H1 (cell line): ENCODE measurements at regions not wholly inside any gene's neighbourhood (a gene's known extent, or its start where the extent isn't known, plus 50 kb on each side); places are given as distances from the start of the nearest gene placed in this dataset.
"Not testable (repeated sequence)": the region's sequence is repeated elsewhere in the genome, so short reads cannot be mapped to it uniquely, and the experiment has no call there.

Experiments
- CTCF ChIA-PET: fragments of 300-600 bp; sonication (Branson Sonifier 250); formaldehyde crosslinking; loops from one replicate; lab custom pipeline; 2021; ENCODE audit not compliant: partially characterized antibody; lab: Charles Lee
- POLR2A ChIA-PET: fragments of 300-600 bp; sonication (Branson Sonifier 250); formaldehyde crosslinking; loops from one replicate; lab custom pipeline; 2021; ENCODE audit warnings: inconsistent platforms; ENCODE audit not compliant: partially characterized antibody; lab: Charles Lee
- DNase-seq, 2 experiments: peaks; one replicate each; pipeline versions ENCODE4 v3.0.0 to v3.0.0-alpha.2; 2010 to 2022; ENCODE audit warnings: low spot score in 2 of 2, low read depth in 1 of 2, mixed read lengths in 1 of 2
- FAIRE-seq: peaks from 2 replicates; lab custom pipeline; 2011; peaks lifted over from hg19 to GRCh38; lab: Jason Lieb, UNC
- H2AFZ ChIP-seq: 2 replicates; pipeline ENCODE4 v1.8.1; 2012; ENCODE audit warnings: low read length, inconsistent platforms
- H2AK5ac ChIP-seq: 2 replicates; pipeline ENCODE4 v1.6.1; 2013; ENCODE audit warnings: low read depth, low read length
- H2BK120ac ChIP-seq: replicated peaks from 2 replicates; pipeline ENCODE3; 2013; ENCODE audit warnings: low read depth, low read length, inconsistent platforms
- H2BK12ac ChIP-seq: 2 replicates; pipeline ENCODE4 v1.6.1; 2013; ENCODE audit warnings: low read depth, low read length
- H2BK15ac ChIP-seq: 2 replicates; pipeline ENCODE4 v1.6.1; 2013; ENCODE audit warnings: low read length
- H2BK20ac ChIP-seq: 2 replicates; pipeline ENCODE4 v1.6.1; 2013; ENCODE audit warnings: low read length
- H2BK5ac ChIP-seq: 2 replicates; pipeline ENCODE4 v1.6.1; 2013; ENCODE audit warnings: low read depth, low read length
- H3K14ac ChIP-seq: 2 replicates; pipeline ENCODE4 v1.6.1; 2013; ENCODE audit warnings: inconsistent platforms; ENCODE audit not compliant: insufficient read length
- H3K18ac ChIP-seq: 2 replicates; pipeline ENCODE4 v1.6.1; 2013; ENCODE audit warnings: low read length; ENCODE audit errors: extremely low read depth
- H3K23ac ChIP-seq: 2 replicates; pipeline ENCODE4 v1.6.1; 2013; ENCODE audit warnings: inconsistent platforms; ENCODE audit not compliant: insufficient read length
- H3K23me2 ChIP-seq: 2 replicates; pipeline ENCODE4 v1.6.1; 2013; ENCODE audit warnings: low read depth, low read length
- H3K27ac ChIP-seq: 2 replicates; pipeline ENCODE4 v1.6.1; 2011; ENCODE audit warnings: low read depth, low read length, inconsistent platforms
- H3K27me3 ChIP-seq, 4 experiments: replicated peaks in 1 of 4; 1 replicate in 1 of 4; 2 replicates in 3 of 4; pipeline versions ENCODE4 v1.6.1 to v1.8.1; 2011 to 2013; ENCODE audit warnings: low read length in 3 of 4, mild to moderate bottlenecking in 3 of 4, inconsistent platforms in 2 of 4, mixed read lengths in 2 of 4, moderate library complexity in 1 of 4; ENCODE audit not compliant: control insufficient read depth in 3 of 4, insufficient read depth in 3 of 4; ENCODE audit errors: extremely low read depth in 1 of 4
- H3K36me3 ChIP-seq, 4 experiments: 2 replicates each; pipeline versions ENCODE4 v1.6.1 to v1.8.1; 2011 to 2013; ENCODE audit warnings: mild to moderate bottlenecking in 4 of 4, low read length in 3 of 4, moderate library complexity in 2 of 4, control low read depth in 1 of 4, inconsistent platforms in 1 of 4; ENCODE audit not compliant: insufficient read depth in 4 of 4, control insufficient read depth in 2 of 4
- H3K4ac ChIP-seq: replicated peaks from 2 replicates; pipeline ENCODE3; 2013; ENCODE audit warnings: low read length, low read depth, mixed read lengths, inconsistent platforms; ENCODE audit not compliant: insufficient read length
- H3K4me1 ChIP-seq, 4 experiments: replicated peaks in 1 of 4; 1 replicate in 1 of 4; 2 replicates in 3 of 4; pipeline versions ENCODE4 v1.6.1 to v1.8.1; 2011 to 2013; ENCODE audit warnings: low read length in 3 of 4, inconsistent platforms in 2 of 4, mixed read lengths in 1 of 4; ENCODE audit not compliant: insufficient read depth in 4 of 4, control insufficient read depth in 3 of 4
- H3K4me2 ChIP-seq, 2 experiments: 2 replicates each; pipeline versions ENCODE4 v1.6.1 to v1.8.1; 2011 to 2013; ENCODE audit warnings: low read depth in 2 of 2, low read length in 2 of 2, control low read depth in 1 of 2, inconsistent platforms in 1 of 2, mild to moderate bottlenecking in 1 of 2; ENCODE audit not compliant: insufficient read depth in 1 of 2
- H3K4me3 ChIP-seq, 4 experiments: fragments of 200-600, 300-600 bp in 1 of 4; sonication (generic), shearing (Covaris generic), sonication (Bioruptor Twin) in 1 of 4; 2 replicates each; pipeline versions ENCODE4 v1.5.1 to v1.8.1; 2011 to 2016; ENCODE audit warnings: low read length in 4 of 4, low read depth in 3 of 4, control low read depth in 2 of 4, inconsistent platforms in 2 of 4, mild to moderate bottlenecking in 2 of 4, mixed read lengths in 1 of 4, moderate library complexity in 1 of 4; ENCODE audit not compliant: insufficient read depth in 2 of 4; ENCODE audit errors: extremely low read depth in 1 of 4
- H3K56ac ChIP-seq: replicated peaks from 2 replicates; pipeline ENCODE3; 2013; ENCODE audit warnings: low read depth, mild to moderate bottlenecking, mixed read lengths, low read length, inconsistent platforms; ENCODE audit not compliant: insufficient read length
- H3K79me1 ChIP-seq: 2 replicates; pipeline ENCODE4 v1.6.1; 2013; ENCODE audit warnings: low read depth, low read length, control low read depth
- H3K79me2 ChIP-seq, 2 experiments: 2 replicates each; pipeline versions ENCODE4 v1.6.1 to v1.8.1; 2012 to 2013; ENCODE audit warnings: low read length in 2 of 2, mild to moderate bottlenecking in 2 of 2, inconsistent platforms in 1 of 2; ENCODE audit not compliant: insufficient read depth in 2 of 2, control insufficient read depth in 1 of 2
- H3K9ac ChIP-seq, 4 experiments: replicated peaks in 1 of 4; 1 replicate in 1 of 4; 2 replicates in 3 of 4; pipeline versions ENCODE4 v1.6.1 to v1.8.1; 2011 to 2013; ENCODE audit warnings: low read depth in 3 of 4, low read length in 3 of 4, control low read depth in 2 of 4, mild to moderate bottlenecking in 2 of 4, moderate library complexity in 2 of 4, inconsistent platforms in 1 of 4; ENCODE audit errors: extremely low read depth in 1 of 4
- H3K9me3 ChIP-seq, 2 experiments: 2 replicates each; pipeline versions ENCODE4 v1.6.1 to v1.8.1; 2012 to 2013; ENCODE audit warnings: mild to moderate bottlenecking in 2 of 2, moderate library complexity in 2 of 2, control low read depth in 1 of 2, inconsistent platforms in 1 of 2, low read depth in 1 of 2, low read length in 1 of 2, mixed read lengths in 1 of 2; ENCODE audit not compliant: insufficient read depth in 2 of 2
- H4K20me1 ChIP-seq, 2 experiments: replicated peaks in 1 of 2; 2 replicates each; pipeline versions ENCODE3 to v1.8.1; 2011 to 2013; ENCODE audit warnings: inconsistent platforms in 2 of 2, low read length in 2 of 2, mild to moderate bottlenecking in 1 of 2; ENCODE audit not compliant: insufficient read depth in 2 of 2, control insufficient read depth in 1 of 2
- H4K5ac ChIP-seq: 2 replicates; pipeline ENCODE4 v1.6.1; 2013; ENCODE audit warnings: low read length, low read depth, mixed read lengths, inconsistent platforms; ENCODE audit not compliant: insufficient read length
- H4K8ac ChIP-seq: 2 replicates; pipeline ENCODE4 v1.8.0; 2013; ENCODE audit warnings: mild to moderate bottlenecking, moderate library complexity, low read length, inconsistent platforms; ENCODE audit not compliant: insufficient read depth; ENCODE audit errors: extremely low read depth
- H4K91ac ChIP-seq: replicated peaks from 2 replicates; pipeline ENCODE3; 2013; ENCODE audit warnings: low read length, mixed read lengths, inconsistent platforms; ENCODE audit not compliant: insufficient read length
- WGBS, 2 experiments: shearing (Covaris generic) in 1 of 2; methylation state at CpG; one replicate each; pipeline versions ENCODE4 v1.1.6 to v1.1.7; 2013 to 2015; ENCODE audit warnings: low lambda C conversion rate in 2 of 2, mixed read lengths in 2 of 2, inconsistent platforms in 1 of 2, low coverage in 1 of 2, missing lambda C conversion rate in 1 of 2; ENCODE audit not compliant: insufficient replicate concordance in 2 of 2, insufficient coverage in 1 of 2, insufficient read length in 1 of 2; ENCODE audit errors: extremely low coverage in 1 of 2, missing lambda C conversion rate in 1 of 2; 5-methylcytosine and 5-hydroxymethylcytosine counted together

DNA sequence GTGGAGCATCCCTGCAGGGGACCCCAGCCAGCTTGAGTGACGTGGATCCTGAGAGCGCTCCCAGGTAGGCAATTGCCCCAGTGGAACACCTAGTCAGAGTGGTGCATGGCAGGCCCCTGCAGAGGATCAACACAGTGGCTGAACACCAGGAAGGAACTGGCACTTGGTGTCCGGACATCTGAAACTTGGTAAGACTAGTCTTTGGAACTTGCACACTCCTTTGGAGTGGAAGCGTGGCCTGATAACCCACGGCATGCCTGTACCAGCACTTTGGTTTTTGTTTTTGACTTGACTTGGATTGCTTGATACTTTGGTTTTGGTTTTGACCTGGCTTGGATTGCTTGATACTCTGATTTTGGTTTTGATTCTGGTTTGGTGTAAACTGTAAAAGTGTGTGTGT, 69.9 kb upstream of the RAP1B start:
- H4K8ac ChIP-seq, H3K36me3 ChIP-seq, H3K14ac ChIP-seq, H3K23ac ChIP-seq, H3K4ac ChIP-seq, H4K5ac ChIP-seq, H4K20me1 ChIP-seq, H3K79me2 ChIP-seq, H3K27me3 ChIP-seq, H2BK5ac ChIP-seq, H3K9ac ChIP-seq, H3K27ac ChIP-seq, H4K91ac ChIP-seq, H2BK15ac ChIP-seq, H2AFZ ChIP-seq, H3K4me2 ChIP-seq, CTCF ChIA-PET, H3K79me1 ChIP-seq, H3K4me3 ChIP-seq, H2BK12ac ChIP-seq, H3K23me2 ChIP-seq, FAIRE-seq, H3K56ac ChIP-seq, DNase-seq, H3K18ac ChIP-seq, H3K4me1 ChIP-seq, H2BK120ac ChIP-seq, H2AK5ac ChIP-seq, POLR2A ChIA-PET: not testable (repeated sequence)
- H2BK20ac ChIP-seq = 0 out of 2 replicates have a peak overlapping the region, but pooled peaks have one; percentile 48
- 98% methylated on average over 5 of the region's 5 CpGs; no CpG with 5 or more reads in 1 of the 2 experiments for WGBS, 2 experiments
- peaks cover 6 to 12% of the 10 kb centered on the region in 2 experiments for H3K9me3 ChIP-seq
